ENCODE measurements at regions not wholly inside any gene's neighbourhood (a gene's known extent, or its start where the extent isn't known, plus 50 kb on each side); places are given as distances from the start of the nearest gene placed in this dataset.
"Not testable (repeated sequence)": the region's sequence is repeated elsewhere in the genome, so short reads cannot be mapped to it uniquely, and the experiment has no call there.

DNA sequence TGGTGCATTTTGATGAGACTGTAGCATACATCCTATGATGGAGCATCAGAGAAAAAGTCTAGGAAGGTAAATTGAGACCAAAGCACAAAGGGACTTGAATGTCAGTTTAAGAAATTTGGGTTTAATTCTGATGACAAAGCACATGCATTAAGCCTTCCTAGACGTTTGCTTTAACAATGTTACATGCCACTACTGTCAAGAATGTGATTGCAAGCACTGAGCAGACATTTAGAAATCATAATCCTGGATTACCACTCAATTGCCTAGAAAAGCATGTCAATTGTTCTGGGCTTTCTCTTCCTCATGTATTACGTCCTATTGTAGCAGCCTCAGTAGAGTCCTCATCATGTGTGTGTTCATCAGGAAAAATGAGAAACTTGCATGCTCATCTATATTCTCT lies 117.1 kb downstream of the ZNF281 start:
- no peak for DNase-seq (ENCODE audit: extremely low read depth in 1 of 11, low read depth in 9 of 11, low spot score in 4 of 11)

DNA sequence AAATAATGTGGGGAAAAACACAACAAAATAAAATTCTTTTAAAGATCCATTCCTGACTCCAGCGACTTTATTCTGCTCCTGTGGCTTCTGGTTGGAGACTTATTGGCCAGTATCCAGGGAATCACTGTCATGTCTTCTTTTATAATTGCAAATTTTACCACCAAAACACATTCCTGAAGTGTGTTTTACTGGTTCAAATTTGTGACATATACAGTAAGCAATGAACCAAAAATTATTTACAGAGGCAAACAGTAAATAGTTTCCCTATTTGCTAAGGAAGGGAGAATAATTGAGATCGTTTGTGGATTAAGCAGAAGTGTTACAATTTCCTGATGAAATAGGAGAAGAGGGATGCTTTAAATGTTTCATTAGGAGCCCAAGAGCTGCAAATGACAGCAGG lies 118.7 kb downstream of the ZNF281 start:
- DNase-seq (ENCODE audit: extremely low read depth in 1 of 11, low read depth in 9 of 11, low spot score in 4 of 11) = no peak

DNA sequence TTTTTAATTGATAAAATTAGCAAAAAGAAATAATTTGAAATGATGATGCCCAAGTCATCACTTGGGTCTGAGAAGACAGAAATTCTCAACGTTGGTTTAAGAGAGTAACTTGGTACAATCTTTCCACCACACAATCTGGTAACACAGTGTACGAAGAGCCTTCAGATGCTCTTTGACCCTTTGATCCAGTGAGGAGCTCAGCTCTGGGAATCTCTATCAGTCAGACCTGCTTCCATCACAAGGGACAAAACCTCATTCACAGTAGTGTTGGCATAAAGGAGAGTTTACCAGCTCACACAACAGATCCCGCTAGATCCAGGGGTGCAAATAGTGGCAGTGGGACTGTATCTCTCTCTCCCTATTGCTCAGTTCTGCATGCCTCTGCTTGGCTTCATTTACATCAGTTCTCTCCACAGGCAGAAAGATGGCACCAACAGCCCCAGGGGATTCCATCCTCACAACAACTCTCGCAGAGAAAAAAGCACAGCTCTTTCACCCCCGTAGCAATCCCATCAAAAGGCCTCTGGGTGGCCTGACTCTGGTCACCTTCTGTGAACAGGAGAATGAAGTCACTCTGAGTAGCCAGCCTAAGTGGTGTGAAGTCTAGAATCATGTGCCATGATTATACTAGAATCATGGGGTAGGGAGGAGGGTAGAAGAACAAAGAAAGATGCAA lies 119.7 kb downstream of the ZNF281 start:
- no peak for DNase-seq (ENCODE audit: extremely low read depth in 1 of 11, low read depth in 9 of 11, low spot score in 4 of 11)

DNA sequence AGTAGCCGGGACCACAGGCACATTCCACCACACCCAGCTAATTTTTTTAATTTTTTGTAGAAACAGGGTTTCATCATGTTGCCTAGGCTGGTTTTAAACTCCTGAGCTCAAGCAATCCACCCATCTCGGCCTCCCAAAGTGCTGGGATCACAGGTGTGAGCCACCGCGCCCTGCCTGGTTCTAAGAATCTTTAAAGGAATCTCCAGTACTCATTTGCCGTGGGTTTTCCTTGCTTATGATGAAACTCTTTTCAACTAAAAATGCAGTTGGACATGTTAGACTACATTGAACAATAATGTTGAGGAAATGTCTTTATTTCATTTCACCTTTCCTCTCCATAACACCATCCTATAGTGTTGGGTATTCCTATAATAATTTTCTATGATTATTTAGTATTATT lies 121.6 kb downstream of the ZNF281 start:
- DNase-seq (ENCODE audit: extremely low read depth in 1 of 11, low read depth in 9 of 11, low spot score in 4 of 11) = no peak

- not testable (repeated sequence) for DNase-seq (ENCODE audit: extremely low read depth in 1 of 11, low read depth in 9 of 11, low spot score in 4 of 11)
Observed at GRCh38 chr1:200284236-200284635, 125.6 kb downstream of the ZNF281 start.

- no peak for DNase-seq (ENCODE audit: extremely low read depth in 1 of 11, low read depth in 9 of 11, low spot score in 4 of 11)
Observed at GRCh38 chr1:200282497-200283122, 127.2 kb downstream of the ZNF281 start.

DNA sequence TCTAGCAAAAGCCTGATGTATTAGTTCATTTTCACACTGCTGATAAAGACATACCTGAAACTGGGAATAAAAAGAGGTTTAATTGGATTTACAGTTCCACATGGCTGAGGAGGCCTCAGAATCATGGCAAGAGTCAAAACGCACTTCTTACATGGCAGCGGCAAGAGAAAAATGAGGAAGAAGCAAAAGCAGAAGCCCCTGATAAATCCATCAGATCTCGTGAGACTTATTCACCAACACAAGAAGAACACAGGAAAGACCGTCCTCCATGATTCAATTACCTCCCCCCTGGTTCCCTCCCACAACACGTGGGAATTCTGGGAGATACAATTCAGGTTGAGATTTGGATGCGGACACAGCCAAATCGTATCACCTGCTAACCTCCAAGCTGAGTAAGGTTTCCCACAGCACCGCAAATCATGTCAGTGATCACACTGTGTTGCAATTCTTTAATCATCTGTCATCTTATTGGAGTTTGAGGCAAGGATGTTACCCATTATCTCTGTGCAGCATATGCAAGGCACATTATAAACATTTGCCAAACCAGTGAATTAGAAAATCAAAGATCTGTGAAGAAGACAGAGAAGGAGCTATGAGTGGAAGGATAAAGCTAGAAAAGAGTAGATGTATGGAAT lies 128.5 kb downstream of the ZNF281 start:
- DNase-seq (ENCODE audit: extremely low read depth in 1 of 11, low read depth in 9 of 11, low spot score in 4 of 11) = no peak

GRCh38 chr1:200279810-200280411 lies 129.9 kb downstream of the ZNF281 start:
- DNase-seq (ENCODE audit: extremely low read depth in 1 of 11, low read depth in 9 of 11, low spot score in 4 of 11) = no peak

GRCh38 chr1:200275816-200276453 lies 133.9 kb downstream of the ZNF281 start:
- DNase-seq (ENCODE audit: extremely low read depth in 1 of 11, low read depth in 9 of 11, low spot score in 4 of 11) = no peak

GRCh38 chr1:200275415-200275814 lies 134.4 kb downstream of the ZNF281 start:
- no peak for DNase-seq (ENCODE audit: extremely low read depth in 1 of 11, low read depth in 9 of 11, low spot score in 4 of 11)

DNA sequence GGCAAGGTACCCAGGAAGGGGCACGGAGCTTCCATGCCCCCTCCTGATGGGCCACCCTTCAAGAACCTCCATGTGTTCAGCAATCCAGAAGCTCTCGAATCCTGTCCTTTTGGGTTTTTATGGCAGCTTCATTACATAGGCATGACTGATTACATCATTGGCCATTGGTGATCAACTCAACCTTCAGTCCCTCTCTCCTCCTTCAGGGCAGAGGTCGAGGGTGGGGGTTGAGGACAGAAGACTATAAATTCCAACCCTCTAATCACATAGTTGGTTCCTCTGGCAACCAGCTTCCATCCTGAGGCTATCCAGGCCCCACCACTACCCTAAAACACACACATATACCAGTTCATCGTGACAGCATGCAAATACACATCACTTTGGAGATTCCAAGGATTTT lies 135.7 kb downstream of the ZNF281 start:
- DNase-seq (ENCODE audit: extremely low read depth in 1 of 11, low read depth in 9 of 11, low spot score in 4 of 11) = no peak

- no peak for DNase-seq (ENCODE audit: extremely low read depth in 1 of 11, low read depth in 9 of 11, low spot score in 4 of 11)
Observed at GRCh38 chr1:200272481-200273068, 137.3 kb downstream of the ZNF281 start.

GRCh38 chr1:200269256-200269655 lies 140.6 kb downstream of the ZNF281 start:
- DNase-seq (ENCODE audit: extremely low read depth in 1 of 11, low read depth in 9 of 11, low spot score in 4 of 11) = no peak

GRCh38 chr1:200267937-200268336 lies 141.9 kb downstream of the ZNF281 start:
- DNase-seq (ENCODE audit: extremely low read depth in 1 of 11, low read depth in 9 of 11, low spot score in 4 of 11) = no peak

- no peak for DNase-seq (ENCODE audit: extremely low read depth in 1 of 11, low read depth in 9 of 11, low spot score in 4 of 11)
Observed at GRCh38 chr1:200267458-200267857, 142.4 kb downstream of the ZNF281 start.

DNA sequence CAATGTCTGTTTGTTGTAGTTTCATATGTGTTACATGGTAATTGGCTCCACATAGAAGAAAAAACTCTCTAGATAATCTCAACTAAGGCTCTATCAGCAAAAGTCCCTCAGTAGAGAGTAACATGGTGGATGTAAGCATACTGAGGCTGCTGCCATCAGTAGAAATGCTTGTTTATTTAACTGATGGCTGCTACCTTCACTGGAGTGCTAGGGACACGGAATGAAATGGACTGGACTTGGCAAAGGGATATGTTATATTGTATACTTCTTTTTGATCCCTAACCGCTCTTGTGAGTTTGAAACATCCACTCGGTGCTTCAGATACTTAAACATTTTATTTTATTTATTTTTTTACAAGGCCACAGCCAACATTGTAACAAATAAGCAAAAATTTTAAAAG lies 143.0 kb downstream of the ZNF281 start:
- no peak for DNase-seq (ENCODE audit: extremely low read depth in 1 of 11, low read depth in 9 of 11, low spot score in 4 of 11)

DNA sequence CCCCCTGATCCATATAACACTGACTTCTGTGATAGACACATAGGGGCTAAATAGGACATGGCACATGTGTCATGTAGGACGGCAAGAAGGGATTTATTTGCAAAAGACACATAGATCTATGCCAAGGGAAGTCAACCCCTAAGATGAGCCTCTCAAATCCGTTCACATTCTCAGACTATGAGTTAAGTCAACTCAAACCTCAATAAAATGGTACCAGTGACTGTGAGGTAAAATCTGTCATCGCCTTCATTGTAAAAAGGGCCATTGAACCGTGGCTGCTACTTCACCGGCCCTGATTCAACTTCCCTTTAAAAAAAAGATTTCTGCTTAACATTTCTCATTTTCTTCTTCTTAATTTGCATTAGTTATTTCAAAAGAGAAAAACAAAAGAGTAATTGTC lies 144.0 kb downstream of the ZNF281 start:
- no peak for DNase-seq (ENCODE audit: extremely low read depth in 1 of 11, low read depth in 9 of 11, low spot score in 4 of 11)

DNA sequence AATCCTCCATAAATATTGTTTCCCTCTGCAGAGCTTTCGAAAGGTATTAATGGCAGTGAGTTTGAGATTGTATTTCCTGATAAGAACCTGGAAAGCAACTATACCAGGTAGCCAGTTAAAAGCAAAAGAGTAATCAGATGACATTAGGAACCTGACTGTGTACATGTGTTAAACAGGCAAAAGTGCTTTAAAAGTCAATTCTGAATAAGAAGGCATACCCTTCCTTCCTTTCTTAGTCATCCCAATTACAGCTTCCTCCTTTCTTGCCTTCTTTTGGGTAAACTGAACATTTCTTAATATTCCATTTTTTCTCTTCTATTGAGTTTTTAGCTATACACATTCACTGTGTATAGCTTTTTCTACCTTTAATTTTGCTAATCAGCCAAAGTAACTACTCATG lies 144.7 kb downstream of the ZNF281 start:
- no peak for DNase-seq (ENCODE audit: extremely low read depth in 1 of 11, low read depth in 9 of 11, low spot score in 4 of 11)

GRCh38 chr1:200263203-200263602 lies 146.6 kb downstream of the ZNF281 start:
- no peak for DNase-seq (ENCODE audit: extremely low read depth in 1 of 11, low read depth in 9 of 11, low spot score in 4 of 11)

Data from renal cortex interstitium (tissue), 11 donors.